HEK293 (cell line): ENCODE measurements at regions not wholly inside any gene's neighbourhood (a gene's known extent, or its start where the extent isn't known, plus 50 kb on each side); places are given as distances from the start of the nearest gene placed in this dataset.

Experiments used
- BCL11A ChIP-seq: fragments of 450-650 bp; formaldehyde crosslinking; IDR thresholded peaks from 2 replicates; pipeline ENCODE4 v1.5.1; 2016; ENCODE audit warnings: low read depth, missing biosample characterization, missing genetic modification characterization
- CTCF ChIP-seq: fragments of 450-650 bp; formaldehyde crosslinking; IDR thresholded peaks from 2 replicates; pipeline ENCODE4 v1.5.1; 2016; ENCODE audit warnings: missing biosample characterization, missing genetic modification characterization
- PRDM4 ChIP-seq: fragments of 450-650 bp; formaldehyde crosslinking; IDR thresholded peaks from 2 replicates; pipeline ENCODE4 v1.5.1; 2017; ENCODE audit warnings: missing biosample characterization, missing genetic modification characterization
- TCF7L2 ChIP-seq: IDR thresholded peaks from 2 replicates; pipeline ENCODE4 v1.6.1; 2011; ENCODE audit warnings: low read depth, mild to moderate bottlenecking, inconsistent platforms, low read length, moderate library complexity, borderline replicate concordance
- ZNF133 ChIP-seq: fragments of 450-650 bp; formaldehyde crosslinking; IDR thresholded peaks from 2 replicates; pipeline ENCODE4 v1.5.1; 2016; ENCODE audit warnings: missing biosample characterization, missing genetic modification characterization
- ZNF140 ChIP-seq: fragments of 450-650 bp; formaldehyde crosslinking; IDR thresholded peaks from 2 replicates; pipeline ENCODE4 v1.5.1; 2016; ENCODE audit warnings: missing biosample characterization, missing genetic modification characterization
- ZNF544 ChIP-seq: fragments of 450-650 bp; formaldehyde crosslinking; IDR thresholded peaks from 2 replicates; pipeline ENCODE4 v1.5.0; 2017; ENCODE audit warnings: missing biosample characterization, missing genetic modification characterization
- ZNF645 ChIP-seq: fragments of 450-650 bp; formaldehyde crosslinking; IDR thresholded peaks from 2 replicates; pipeline ENCODE4; 2016; ENCODE audit warnings: missing biosample characterization, missing genetic modification characterization

GRCh38 chr16:73792199-73793020 lies 504.2 kb upstream of the PSMD7 start:
- TF ChIP-seq CTCF (tag by site-specific recombination) (no peak), PRDM4 (tag by site-specific recombination) (no peak), TCF7L2 (no peak), ZNF645 (no peak), ZNF140 (tag by site-specific recombination) (no peak), BCL11A (no peak), ZNF544 (no peak), ZNF133 (tag by site-specific recombination) (no peak)
